ENCODE measurements at regions not wholly inside any gene's neighbourhood (a gene's known extent, or its start where the extent isn't known, plus 50 kb on each side); places are given as distances from the start of the nearest gene placed in this dataset.

DNA sequence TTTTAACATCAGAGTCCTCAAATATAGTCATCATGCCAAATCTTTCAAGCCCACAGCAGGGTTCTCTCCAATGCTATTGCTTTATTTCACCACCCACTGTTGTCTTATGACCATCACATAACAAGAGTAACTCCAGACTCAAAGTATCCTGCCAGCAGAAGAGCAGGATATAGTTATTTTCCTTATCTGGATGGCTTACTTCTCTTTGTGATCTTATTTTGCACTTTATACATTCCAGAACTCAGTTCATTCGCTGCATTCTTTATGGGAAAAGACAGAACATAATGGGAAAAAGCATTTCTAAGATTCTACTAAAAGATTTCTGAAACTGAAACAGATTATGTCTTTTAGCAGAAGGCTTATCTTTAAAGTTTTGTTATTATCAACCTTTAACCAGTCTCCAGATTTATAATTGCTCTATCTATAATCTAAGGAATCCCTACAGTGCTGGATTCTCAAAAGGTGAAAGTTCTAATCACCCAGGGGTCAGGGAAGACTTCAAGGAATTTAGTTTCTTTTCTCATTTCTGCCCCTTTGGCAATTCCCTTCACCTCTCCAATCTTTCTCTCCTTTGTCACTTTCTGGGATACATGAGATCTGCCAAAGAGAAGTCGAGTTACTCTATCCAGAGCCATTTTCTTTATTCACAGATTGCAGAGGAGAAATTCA is 190.4 kb downstream of the TPBG start:
- TF ChIP-seq, protein P1, sequence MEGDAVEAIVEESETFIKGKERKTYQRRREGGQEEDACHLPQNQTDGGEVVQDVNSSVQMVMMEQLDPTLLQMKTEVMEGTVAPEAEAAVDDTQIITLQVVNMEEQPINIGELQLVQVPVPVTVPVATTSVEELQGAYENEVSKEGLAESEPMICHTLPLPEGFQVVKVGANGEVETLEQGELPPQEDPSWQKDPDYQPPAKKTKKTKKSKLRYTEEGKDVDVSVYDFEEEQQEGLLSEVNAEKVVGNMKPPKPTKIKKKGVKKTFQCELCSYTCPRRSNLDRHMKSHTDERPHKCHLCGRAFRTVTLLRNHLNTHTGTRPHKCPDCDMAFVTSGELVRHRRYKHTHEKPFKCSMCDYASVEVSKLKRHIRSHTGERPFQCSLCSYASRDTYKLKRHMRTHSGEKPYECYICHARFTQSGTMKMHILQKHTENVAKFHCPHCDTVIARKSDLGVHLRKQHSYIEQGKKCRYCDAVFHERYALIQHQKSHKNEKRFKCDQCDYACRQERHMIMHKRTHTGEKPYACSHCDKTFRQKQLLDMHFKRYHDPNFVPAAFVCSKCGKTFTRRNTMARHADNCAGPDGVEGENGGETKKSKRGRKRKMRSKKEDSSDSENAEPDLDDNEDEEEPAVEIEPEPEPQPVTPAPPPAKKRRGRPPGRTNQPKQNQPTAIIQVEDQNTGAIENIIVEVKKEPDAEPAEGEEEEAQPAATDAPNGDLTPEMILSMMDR (IDR thresholded peaks at IDR 0.05): no peak
- no peak for TF ChIP-seq POLR2AphosphoS5 (IDR thresholded peaks at IDR 0.05)
